SK-N-MC (cell line): ENCODE measurements at regions not wholly inside any gene's neighbourhood (a gene's known extent, or its start where the extent isn't known, plus 50 kb on each side); places are given as distances from the start of the nearest gene placed in this dataset.

Experiments used
- EZH2 ChIP-seq: fragments of 200-600 bp; sonication (generic); IDR thresholded peaks from one replicate; pipeline ENCODE4 v1.6.1; 2017; ENCODE audit warnings: antibody characterized with exemption
- POLR2AphosphoS5 ChIP-seq: IDR thresholded peaks from 2 replicates; pipeline ENCODE4 v1.6.1; 2012; ENCODE audit warnings: mild to moderate bottlenecking, low read depth, low read length, borderline replicate concordance

GRCh38 chr5:172548311-172548731, 92.7 kb upstream of the NEURL1B start:
- no peak for TF ChIP-seq EZH2
- TF ChIP-seq POLR2AphosphoS5: no peak
